ENCODE measurements at regions not wholly inside any gene's neighbourhood (a gene's known extent, or its start where the extent isn't known, plus 50 kb on each side); places are given as distances from the start of the nearest gene placed in this dataset.
"Not testable (repeated sequence)": the region's sequence is repeated elsewhere in the genome, so short reads cannot be mapped to it uniquely, and the experiment has no call there.

GRCh38 chr9:42326482-42326881 is 143.0 kb downstream of the SPATA31A6 start:
- not testable (repeated sequence) for DNase-seq

- not testable (repeated sequence) for DNase-seq
Measured at GRCh38 chr9:42335342-42335741, 151.9 kb downstream of the SPATA31A6 start.

- DNase-seq: not testable (repeated sequence)
Measured at GRCh38 chr9:42335984-42336657, 152.7 kb downstream of the SPATA31A6 start.

- DNase-seq: not testable (repeated sequence)
Measured at GRCh38 chr9:42338275-42338674, 154.8 kb downstream of the SPATA31A6 start.

- not testable (repeated sequence) for DNase-seq
Measured at GRCh38 chr9:42339671-42340434, 156.4 kb downstream of the SPATA31A6 start.

- not testable (repeated sequence) for DNase-seq
Measured at GRCh38 chr9:42340435-42340723, 156.9 kb downstream of the SPATA31A6 start.

- DNase-seq: not testable (repeated sequence)
Measured at GRCh38 chr9:42341860-42342259, 158.4 kb downstream of the SPATA31A6 start.

GRCh38 chr9:42342297-42342696 is 158.8 kb downstream of the SPATA31A6 start:
- not testable (repeated sequence) for DNase-seq

- not testable (repeated sequence) for DNase-seq
Measured at GRCh38 chr9:42344508-42344907, 161.0 kb downstream of the SPATA31A6 start.

- not testable (repeated sequence) for DNase-seq
Measured at GRCh38 chr9:42346916-42347315, 163.5 kb downstream of the SPATA31A6 start.

GRCh38 chr9:42349181-42349580 is 165.7 kb downstream of the SPATA31A6 start:
- DNase-seq: not testable (repeated sequence)

GRCh38 chr9:42350412-42350811 is 167.0 kb downstream of the SPATA31A6 start:
- DNase-seq: not testable (repeated sequence)

GRCh38 chr9:42357604-42358373 is 174.3 kb downstream of the SPATA31A6 start:
- not testable (repeated sequence) for DNase-seq

GRCh38 chr9:42358626-42359247 is 175.3 kb downstream of the SPATA31A6 start:
- not testable (repeated sequence) for DNase-seq

- DNase-seq: not testable (repeated sequence)
Measured at GRCh38 chr9:42364410-42365243, 181.2 kb downstream of the SPATA31A6 start.

- not testable (repeated sequence) for DNase-seq
Measured at GRCh38 chr9:42365244-42365945, 181.9 kb downstream of the SPATA31A6 start.

GRCh38 chr9:42368279-42368881 is 184.9 kb downstream of the SPATA31A6 start:
- DNase-seq: not testable (repeated sequence)

GRCh38 chr9:42370172-42370571 is 186.7 kb downstream of the SPATA31A6 start:
- DNase-seq: not testable (repeated sequence)

GRCh38 chr9:42371417-42371816 is 188.0 kb downstream of the SPATA31A6 start:
- DNase-seq: not testable (repeated sequence)

GRCh38 chr9:42377530-42378417 is 194.3 kb downstream of the SPATA31A6 start:
- not testable (repeated sequence) for DNase-seq

Measured in activated CD4-positive, alpha-beta T cell treated with anti-CD3 and anti-CD28 coated beads, Interleukin-2, amount 50 U/mL, for 4 hours (primary cell).